ENCODE measurements at regions not wholly inside any gene's neighbourhood (a gene's known extent, or its start where the extent isn't known, plus 50 kb on each side); places are given as distances from the start of the nearest gene placed in this dataset.

GRCh38 chr12:111135293-111135832 is 215.0 kb upstream of the MYL2 start:
- no peak for TF ChIP-seq CTCF (conservative IDR thresholded peaks at IDR 0.05)
- Mint-ChIP-seq H3K27me3 (peaks cover 24% of the 10 kb centered on the region), H3K36me3 (peaks cover 6% of the 10 kb centered on the region), H3K4me3 (no peak overlapping the region), H3K9me3 (peaks cover 24% of the 10 kb centered on the region), H3K27ac (no peak overlapping the region), H3K4me1 (ENCODE audit: unreplicated experiment) (peaks cover 8% of the 10 kb centered on the region)
- no peak for DNase-seq (ENCODE audit: extremely low spot score, unreplicated experiment)

GRCh38 chr12:111130336-111130735 is 210.0 kb upstream of the MYL2 start:
- no peak overlapping the region for H3K27ac Mint-ChIP-seq
- H3K27me3 Mint-ChIP-seq = peaks cover 9% of the 10 kb centered on the region
- H3K4me3 Mint-ChIP-seq = no peak overlapping the region
- peaks cover 4% of the 10 kb centered on the region for H3K4me1 Mint-ChIP-seq (ENCODE audit: unreplicated experiment)
- DNase-seq (ENCODE audit: extremely low spot score, unreplicated experiment) = no peak
- no peak for TF ChIP-seq CTCF (conservative IDR thresholded peaks at IDR 0.05)
- peaks cover 24% of the 10 kb centered on the region for H3K9me3 Mint-ChIP-seq
- peaks cover 10% of the 10 kb centered on the region for H3K36me3 Mint-ChIP-seq

GRCh38 chr12:111129149-111129767 is 208.9 kb upstream of the MYL2 start:
- H3K9me3 Mint-ChIP-seq = peaks cover 15% of the 10 kb centered on the region
- no peak for DNase-seq (ENCODE audit: extremely low spot score, unreplicated experiment)
- H3K27ac Mint-ChIP-seq = no peak overlapping the region
- H3K4me3 Mint-ChIP-seq = no peak overlapping the region
- H3K36me3 Mint-ChIP-seq = peaks cover 4% of the 10 kb centered on the region
- H3K4me1 Mint-ChIP-seq (ENCODE audit: unreplicated experiment) = peaks cover 4% of the 10 kb centered on the region
- H3K27me3 Mint-ChIP-seq = peaks cover 6% of the 10 kb centered on the region
- TF ChIP-seq CTCF (conservative IDR thresholded peaks at IDR 0.05) = no peak

- Mint-ChIP-seq H3K27me3 (peaks cover 5% of the 10 kb centered on the region), H3K27ac (no peak overlapping the region), H3K36me3 (peaks cover 4% of the 10 kb centered on the region), H3K9me3 (peaks cover 8% of the 10 kb centered on the region), H3K4me1 (ENCODE audit: unreplicated experiment) (peaks cover 20% of the 10 kb centered on the region), H3K4me3 (no peak overlapping the region)
- TF ChIP-seq CTCF (conservative IDR thresholded peaks at IDR 0.05) = no peak
- no peak for DNase-seq (ENCODE audit: extremely low spot score, unreplicated experiment)
Observed at GRCh38 chr12:111126331-111126730, 206.0 kb upstream of the MYL2 start.

GRCh38 chr12:111124183-111124582 is 203.8 kb upstream of the MYL2 start:
- TF ChIP-seq CTCF (conservative IDR thresholded peaks at IDR 0.05) = no peak
- H3K4me3 Mint-ChIP-seq = no peak overlapping the region
- H3K4me1 Mint-ChIP-seq (ENCODE audit: unreplicated experiment) = peaks cover 31% of the 10 kb centered on the region
- H3K27ac Mint-ChIP-seq = no peak overlapping the region
- H3K9me3 Mint-ChIP-seq = no peaks in the 10 kb centered on the region
- peaks cover 3% of the 10 kb centered on the region for H3K27me3 Mint-ChIP-seq
- no peak for DNase-seq (ENCODE audit: extremely low spot score, unreplicated experiment)
- H3K36me3 Mint-ChIP-seq = peaks cover 4% of the 10 kb centered on the region

Measured in type B pancreatic cell (in vitro differentiated cells).